ENCODE measurements at regions not wholly inside any gene's neighbourhood (a gene's known extent, or its start where the extent isn't known, plus 50 kb on each side); places are given as distances from the start of the nearest gene placed in this dataset.

DNA sequence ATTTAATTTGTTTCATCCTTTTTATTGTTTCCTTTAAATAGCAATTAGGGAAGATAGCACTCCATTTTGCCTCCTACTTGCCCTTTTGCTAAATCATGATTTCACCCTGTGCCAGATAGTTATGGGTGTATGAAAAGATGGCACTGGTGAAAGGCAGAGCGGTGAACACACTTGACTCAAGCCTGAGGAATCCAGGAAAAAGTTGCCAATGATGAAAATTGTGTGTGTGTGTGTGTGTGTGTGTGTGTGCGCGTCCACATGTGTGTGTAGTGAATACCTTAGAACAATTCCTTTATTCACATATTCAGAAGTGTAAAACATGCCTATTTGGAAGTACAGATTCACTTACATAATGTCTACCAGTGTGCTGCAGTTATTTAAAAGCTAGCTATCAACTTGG, 123.8 kb downstream of the PTCSC3 start:
- no peak overlapping the region for H2AFZ ChIP-seq (ENCODE audit: low read depth, low read length)
- intact Hi-C loops (cut with micrococcal nuclease) (no loop called here), in situ Hi-C loops (cut with MboI) (no loop called here)
- no peak overlapping the region for H3K9ac ChIP-seq (ENCODE audit: insufficient read depth in 1 of 2, low read depth in 2 of 2, low read length in 2 of 2)
- no peaks in the 10 kb centered on the region for H4K20me1 ChIP-seq (replicated peaks; ENCODE audit: control insufficient read depth, insufficient read depth, low read length)
- H3K79me2 ChIP-seq (ENCODE audit: control insufficient read depth, insufficient read depth, low read length): no peaks in the 10 kb centered on the region
- no peaks in the 10 kb centered on the region for H3K36me3 ChIP-seq (ENCODE audit: control insufficient read depth, insufficient read depth, low read length)
- FAIRE-seq (no peak), ATAC-seq (no peak), DNase-seq (ENCODE audit: extremely low read depth in 1 of 4, low spot score in 3 of 4) (no peak)
- TF ChIP-seq CREB1 (IDR thresholded peaks at IDR 0.05) (no peak), CREB1 (CRISPR knock-in tag; IDR thresholded peaks at IDR 0.05) (no peak), RAD51 (IDR thresholded peaks at IDR 0.05; ENCODE audit: borderline replicate concordance, low read depth) (no peak), FOXJ3 (CRISPR knock-in tag; IDR thresholded peaks at IDR 0.05) (no peak), ZFP1 (CRISPR knock-in tag; IDR thresholded peaks at IDR 0.05) (no peak), NR1H2 (CRISPR knock-in tag; IDR thresholded peaks at IDR 0.05) (no peak), MBD2 (IDR thresholded peaks at IDR 0.05; ENCODE audit: borderline replicate concordance, low read depth) (no peak), ZNF282 (CRISPR knock-in tag; IDR thresholded peaks at IDR 0.05) (no peak), JUNB (CRISPR knock-in tag; conservative IDR thresholded peaks at IDR 0.05) (no peak), RBM39 (optimal IDR thresholded peaks at IDR 0.05; ENCODE audit: low read depth, low read length) (no peak), MAFF (IDR thresholded peaks at IDR 0.05; ENCODE audit: low read length) (no peak), BHLHE40 (IDR thresholded peaks at IDR 0.05; ENCODE audit: low read length) (no peak), HLTF (IDR thresholded peaks at IDR 0.05) (no peak), LARP7 (IDR thresholded peaks at IDR 0.05) (no peak), ZNF75A (CRISPR knock-in tag; IDR thresholded peaks at IDR 0.05) (no peak), DNMT1 (IDR thresholded peaks at IDR 0.05) (no peak)
- TF ChIP-seq, protein P1, sequence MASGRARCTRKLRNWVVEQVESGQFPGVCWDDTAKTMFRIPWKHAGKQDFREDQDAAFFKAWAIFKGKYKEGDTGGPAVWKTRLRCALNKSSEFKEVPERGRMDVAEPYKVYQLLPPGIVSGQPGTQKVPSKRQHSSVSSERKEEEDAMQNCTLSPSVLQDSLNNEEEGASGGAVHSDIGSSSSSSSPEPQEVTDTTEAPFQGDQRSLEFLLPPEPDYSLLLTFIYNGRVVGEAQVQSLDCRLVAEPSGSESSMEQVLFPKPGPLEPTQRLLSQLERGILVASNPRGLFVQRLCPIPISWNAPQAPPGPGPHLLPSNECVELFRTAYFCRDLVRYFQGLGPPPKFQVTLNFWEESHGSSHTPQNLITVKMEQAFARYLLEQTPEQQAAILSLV (tag; IDR thresholded peaks at IDR 0.05): no peak
- TF ChIP-seq, protein P2, sequence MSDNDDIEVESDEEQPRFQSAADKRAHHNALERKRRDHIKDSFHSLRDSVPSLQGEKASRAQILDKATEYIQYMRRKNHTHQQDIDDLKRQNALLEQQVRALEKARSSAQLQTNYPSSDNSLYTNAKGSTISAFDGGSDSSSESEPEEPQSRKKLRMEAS (CRISPR knock-in tag; IDR thresholded peaks at IDR 0.05): no peak
- TF ChIP-seq, protein P3, sequence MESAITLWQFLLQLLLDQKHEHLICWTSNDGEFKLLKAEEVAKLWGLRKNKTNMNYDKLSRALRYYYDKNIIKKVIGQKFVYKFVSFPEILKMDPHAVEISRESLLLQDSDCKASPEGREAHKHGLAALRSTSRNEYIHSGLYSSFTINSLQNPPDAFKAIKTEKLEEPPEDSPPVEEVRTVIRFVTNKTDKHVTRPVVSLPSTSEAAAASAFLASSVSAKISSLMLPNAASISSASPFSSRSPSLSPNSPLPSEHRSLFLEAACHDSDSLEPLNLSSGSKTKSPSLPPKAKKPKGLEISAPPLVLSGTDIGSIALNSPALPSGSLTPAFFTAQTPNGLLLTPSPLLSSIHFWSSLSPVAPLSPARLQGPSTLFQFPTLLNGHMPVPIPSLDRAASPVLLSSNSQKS (CRISPR knock-in tag; IDR thresholded peaks at IDR 0.05): no peak
- TF ChIP-seq, protein P4, sequence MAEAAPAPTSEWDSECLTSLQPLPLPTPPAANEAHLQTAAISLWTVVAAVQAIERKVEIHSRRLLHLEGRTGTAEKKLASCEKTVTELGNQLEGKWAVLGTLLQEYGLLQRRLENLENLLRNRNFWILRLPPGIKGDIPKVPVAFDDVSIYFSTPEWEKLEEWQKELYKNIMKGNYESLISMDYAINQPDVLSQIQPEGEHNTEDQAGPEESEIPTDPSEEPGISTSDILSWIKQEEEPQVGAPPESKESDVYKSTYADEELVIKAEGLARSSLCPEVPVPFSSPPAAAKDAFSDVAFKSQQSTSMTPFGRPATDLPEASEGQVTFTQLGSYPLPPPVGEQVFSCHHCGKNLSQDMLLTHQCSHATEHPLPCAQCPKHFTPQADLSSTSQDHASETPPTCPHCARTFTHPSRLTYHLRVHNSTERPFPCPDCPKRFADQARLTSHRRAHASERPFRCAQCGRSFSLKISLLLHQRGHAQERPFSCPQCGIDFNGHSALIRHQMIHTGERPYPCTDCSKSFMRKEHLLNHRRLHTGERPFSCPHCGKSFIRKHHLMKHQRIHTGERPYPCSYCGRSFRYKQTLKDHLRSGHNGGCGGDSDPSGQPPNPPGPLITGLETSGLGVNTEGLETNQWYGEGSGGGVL (CRISPR knock-in tag; IDR thresholded peaks at IDR 0.05): no peak
- TF ChIP-seq, protein P5, sequence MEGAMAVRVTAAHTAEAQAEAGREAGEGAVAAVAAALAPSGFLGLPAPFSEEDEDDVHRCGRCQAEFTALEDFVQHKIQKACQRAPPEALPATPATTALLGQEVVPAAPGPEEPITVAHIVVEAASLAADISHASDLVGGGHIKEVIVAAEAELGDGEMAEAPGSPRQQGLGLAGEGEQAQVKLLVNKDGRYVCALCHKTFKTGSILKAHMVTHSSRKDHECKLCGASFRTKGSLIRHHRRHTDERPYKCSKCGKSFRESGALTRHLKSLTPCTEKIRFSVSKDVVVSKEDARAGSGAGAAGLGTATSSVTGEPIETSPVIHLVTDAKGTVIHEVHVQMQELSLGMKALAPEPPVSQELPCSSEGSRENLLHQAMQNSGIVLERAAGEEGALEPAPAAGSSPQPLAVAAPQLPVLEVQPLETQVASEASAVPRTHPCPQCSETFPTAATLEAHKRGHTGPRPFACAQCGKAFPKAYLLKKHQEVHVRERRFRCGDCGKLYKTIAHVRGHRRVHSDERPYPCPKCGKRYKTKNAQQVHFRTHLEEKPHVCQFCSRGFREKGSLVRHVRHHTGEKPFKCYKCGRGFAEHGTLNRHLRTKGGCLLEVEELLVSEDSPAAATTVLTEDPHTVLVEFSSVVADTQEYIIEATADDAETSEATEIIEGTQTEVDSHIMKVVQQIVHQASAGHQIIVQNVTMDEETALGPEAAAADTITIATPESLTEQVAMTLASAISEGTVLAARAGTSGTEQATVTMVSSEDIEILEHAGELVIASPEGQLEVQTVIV (CRISPR knock-in tag; IDR thresholded peaks at IDR 0.05; ENCODE audit: borderline replicate concordance): no peak
- no peaks in the 10 kb centered on the region; a peak in 1 of 5 replicates for H3K27me3 ChIP-seq (ENCODE audit: control insufficient read depth in 2 of 2, insufficient read depth in 2 of 2, low read length in 2 of 2)
- H3K4me2 ChIP-seq (ENCODE audit: insufficient read depth, low read length): no peak overlapping the region
- H3K27ac ChIP-seq (ENCODE audit: extremely low read depth, low read depth, low read length): no peak overlapping the region
- WGBS (ENCODE audit: insufficient coverage, low coverage, missing lambda C conversion rate): 0% methylated on average over 3 of the region's 3 CpGs
- CTCF ChIA-PET (ENCODE audit: low intra/inter-chr PET ratio): no interaction called here
- H3K9me3 ChIP-seq (replicated peaks; ENCODE audit: control insufficient read depth, insufficient read depth, low read depth, low read length): no peaks in the 10 kb centered on the region
- no peaks in the 10 kb centered on the region for H3K9me1 ChIP-seq (ENCODE audit: control insufficient read depth, insufficient read depth, low read length)
- POLR2A ChIA-PET: interaction anchor here (1.3 kb wide), 1 partner anchor 10 kb away, joined by 3 read pairs; no protein-coding TSS in a partner anchor
- no peaks in the 10 kb centered on the region for H3K4me1 ChIP-seq (replicated peaks in 1 of 2; ENCODE audit: control insufficient read depth in 2 of 2, insufficient read depth in 2 of 2, low read length in 2 of 2)
- BruUV-seq (replicated peaks): no TSS peak
- no peak overlapping the region for H3K4me3 ChIP-seq

All from K562 (cell line).